GM21367 (cell line): ENCODE measurements at regions not wholly inside any gene's neighbourhood (a gene's known extent, or its start where the extent isn't known, plus 50 kb on each side); places are given as distances from the start of the nearest gene placed in this dataset.
"Not testable (repeated sequence)": the region's sequence is repeated elsewhere in the genome, so short reads cannot be mapped to it uniquely, and the experiment has no call there.

Experiments
- ATAC-seq: cut with Tn5 transposase; IDR thresholded peaks from one replicate; pipeline ENCODE4 v1.9.1; 2021; ENCODE audit not compliant: unreplicated experiment

DNA sequence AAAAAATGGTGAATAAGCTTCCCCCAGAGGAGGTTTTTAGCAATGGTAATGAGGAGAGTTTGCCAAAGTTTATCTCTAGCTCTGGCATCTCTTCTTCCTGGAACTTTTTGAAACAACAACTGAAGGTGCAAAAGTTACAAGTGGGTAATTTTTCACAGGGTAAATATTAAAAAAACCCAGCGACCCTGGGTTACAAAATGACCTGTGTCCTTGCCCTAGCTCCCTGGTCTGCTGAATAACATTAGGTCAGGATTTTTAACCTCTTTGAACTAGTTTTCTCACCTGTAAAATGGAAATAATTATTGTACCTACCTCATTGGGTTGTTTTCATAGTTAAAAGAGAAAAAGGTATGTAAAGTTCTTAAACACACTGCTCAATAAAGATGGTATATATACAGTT lies 332.4 kb upstream of the DUSP10 start:
- ATAC-seq = no peak

DNA sequence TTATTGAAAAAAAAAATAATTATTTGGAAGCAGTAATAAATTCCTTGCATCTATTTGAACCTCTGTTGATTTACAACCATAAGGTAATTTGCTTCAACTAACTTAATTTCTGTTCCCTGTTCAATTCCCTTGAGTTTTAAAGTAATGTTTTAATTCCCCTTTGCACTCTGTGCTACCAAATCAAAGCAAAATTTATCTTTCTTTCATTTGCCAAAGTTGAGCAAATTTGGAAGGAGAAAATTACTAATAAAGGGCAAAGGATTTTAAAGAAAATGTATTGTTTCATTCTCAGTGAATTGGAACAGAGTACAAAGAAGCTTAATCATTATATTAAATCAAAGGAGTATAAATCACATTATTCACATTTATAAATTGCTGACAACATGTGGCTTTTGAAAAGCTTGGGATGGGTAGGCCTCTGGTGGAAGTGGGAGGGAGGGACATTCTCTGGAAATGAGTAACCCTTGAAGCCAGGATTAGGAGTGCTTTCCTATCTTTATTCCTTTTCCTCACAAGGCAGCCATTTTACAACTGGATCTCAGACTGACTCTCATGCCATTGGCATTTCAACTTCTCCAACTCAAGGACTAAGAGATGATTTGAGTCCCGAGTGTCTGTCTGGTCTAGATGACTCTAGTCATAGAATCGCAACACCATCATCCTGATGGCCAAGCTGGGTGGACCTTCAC lies 331.6 kb upstream of the DUSP10 start:
- no peak for ATAC-seq

DNA sequence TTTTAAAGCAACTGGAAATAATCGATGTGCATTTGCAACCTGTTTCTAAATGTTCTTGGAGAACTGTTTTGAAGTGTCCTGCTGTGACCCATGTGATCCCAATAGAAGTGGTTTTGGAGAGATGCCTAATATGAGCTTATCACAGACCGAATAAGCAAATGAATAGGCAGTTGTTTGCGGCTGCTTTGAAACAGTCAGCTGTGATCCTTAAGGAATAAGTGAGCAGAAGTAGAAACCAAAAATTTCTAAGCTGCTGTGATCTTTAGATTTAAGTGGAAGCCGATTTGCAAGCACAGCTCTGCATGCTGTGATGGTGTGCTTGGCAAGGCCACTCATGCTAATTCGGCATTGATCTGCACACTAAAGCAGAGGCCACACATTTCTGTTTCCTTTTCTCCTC lies 329.5 kb upstream of the DUSP10 start:
- ATAC-seq = no peak

DNA sequence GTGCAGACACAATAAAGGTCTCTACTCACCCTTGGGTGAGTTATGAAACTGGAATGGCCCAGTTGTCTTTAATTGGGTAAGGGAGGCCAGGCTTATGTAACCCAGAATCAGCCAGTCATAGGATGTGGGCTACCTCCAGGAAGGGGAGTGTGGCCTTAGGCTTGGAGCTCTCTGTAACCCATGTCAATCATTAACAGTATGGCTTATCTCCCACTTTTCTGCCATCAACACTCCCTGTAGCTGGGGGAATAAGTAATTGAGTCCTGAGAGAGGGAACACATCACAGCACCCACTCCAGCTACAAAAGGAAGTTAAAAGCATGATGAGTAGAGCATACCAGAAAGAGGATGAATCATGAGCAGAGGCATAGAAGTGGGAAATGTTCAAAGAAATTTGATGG lies 327.0 kb upstream of the DUSP10 start:
- ATAC-seq = no peak

DNA sequence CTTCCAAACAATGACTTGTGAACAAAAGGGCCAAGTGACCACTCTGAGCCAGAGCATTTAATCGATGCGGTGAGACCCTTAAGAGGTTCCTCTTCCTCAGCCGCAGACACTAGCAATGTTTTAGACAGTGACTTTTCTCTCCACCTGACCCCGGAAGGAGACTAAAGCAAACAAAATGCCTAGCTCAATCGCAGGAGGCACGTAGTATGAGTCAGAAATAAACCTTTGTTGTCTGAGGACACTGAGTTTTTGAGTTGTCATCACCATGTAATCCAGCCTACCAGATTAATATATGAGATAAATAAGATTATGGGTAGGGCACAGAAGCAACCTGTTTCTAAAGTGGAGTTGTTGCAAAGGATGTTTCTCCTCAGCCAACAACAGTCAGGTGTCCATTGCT lies 326.2 kb upstream of the DUSP10 start:
- ATAC-seq = no peak

DNA sequence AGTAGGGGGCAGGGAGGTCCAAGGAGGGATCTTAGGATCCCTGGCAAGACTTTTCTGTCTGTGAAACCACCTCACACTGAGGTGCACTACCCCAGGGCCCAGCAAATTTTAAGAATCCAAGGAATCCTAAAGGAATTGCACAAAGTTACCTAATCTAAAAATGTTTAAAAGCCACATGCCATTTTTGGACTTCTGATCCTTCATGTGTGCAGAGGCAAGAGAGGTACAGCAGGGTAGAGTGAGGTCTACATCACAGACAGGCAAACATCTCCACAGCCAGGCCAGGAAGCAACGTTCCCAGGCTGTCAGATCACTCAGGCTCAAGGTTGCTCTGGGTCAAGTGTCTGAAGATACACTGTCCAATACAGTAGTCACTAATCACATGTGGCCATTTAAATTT lies 324.6 kb upstream of the DUSP10 start:
- ATAC-seq = no peak

DNA sequence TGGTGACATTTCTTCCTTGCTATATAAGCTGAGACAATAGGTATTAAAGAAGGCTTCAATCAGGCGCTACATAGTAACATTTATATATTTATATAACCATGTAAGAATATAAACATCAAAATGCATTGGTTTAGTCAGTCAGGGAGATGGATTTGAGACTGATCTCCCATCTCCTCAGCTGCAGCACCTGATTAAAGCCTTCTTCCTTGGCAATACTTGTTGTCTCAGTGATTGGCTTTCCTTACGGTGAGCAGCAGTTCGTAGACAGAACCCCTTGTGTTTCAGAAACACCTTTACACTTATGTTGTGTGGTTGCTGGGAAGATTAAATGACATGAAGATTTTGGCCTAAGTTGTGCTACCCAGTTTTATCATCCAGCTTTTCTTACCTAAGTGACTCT lies 323.3 kb upstream of the DUSP10 start:
- ATAC-seq = no peak

DNA sequence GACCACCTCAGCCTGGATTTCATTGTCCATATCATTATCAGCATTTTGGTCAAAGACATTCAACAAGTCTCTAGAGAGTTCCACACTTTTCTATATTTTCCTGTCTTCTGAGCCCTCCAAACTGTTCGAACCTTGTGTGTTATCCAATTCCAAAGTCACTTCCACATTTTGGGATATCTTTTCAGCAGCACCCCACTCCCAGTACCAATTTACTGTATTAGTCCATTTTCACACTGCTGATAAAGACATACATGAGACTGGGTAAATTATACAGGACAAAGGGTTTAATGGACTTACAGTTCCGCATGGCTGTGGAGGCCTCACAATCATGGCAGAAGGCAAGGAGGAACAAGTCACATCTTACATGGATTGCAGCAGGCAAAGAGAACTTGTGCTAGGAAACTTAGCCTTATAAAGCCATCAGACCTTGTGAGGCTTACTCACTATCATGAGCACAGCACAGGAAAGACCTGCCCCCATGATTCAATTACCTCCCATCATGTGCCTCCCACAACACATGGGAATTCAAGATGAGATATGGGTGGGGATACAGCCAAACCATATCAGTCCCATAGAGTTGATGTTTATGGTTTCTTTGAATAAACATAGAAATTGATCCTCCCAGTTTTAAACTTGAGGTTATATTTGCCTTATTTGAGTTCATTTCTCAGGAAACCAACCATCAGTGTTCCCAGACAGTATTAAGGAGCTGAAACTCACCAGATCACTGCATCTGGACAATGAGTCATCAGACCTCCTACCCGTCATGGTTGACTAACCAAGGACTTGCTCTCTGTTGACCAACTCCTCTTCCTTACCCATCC lies 322.7 kb upstream of the DUSP10 start:
- no peak for ATAC-seq

DNA sequence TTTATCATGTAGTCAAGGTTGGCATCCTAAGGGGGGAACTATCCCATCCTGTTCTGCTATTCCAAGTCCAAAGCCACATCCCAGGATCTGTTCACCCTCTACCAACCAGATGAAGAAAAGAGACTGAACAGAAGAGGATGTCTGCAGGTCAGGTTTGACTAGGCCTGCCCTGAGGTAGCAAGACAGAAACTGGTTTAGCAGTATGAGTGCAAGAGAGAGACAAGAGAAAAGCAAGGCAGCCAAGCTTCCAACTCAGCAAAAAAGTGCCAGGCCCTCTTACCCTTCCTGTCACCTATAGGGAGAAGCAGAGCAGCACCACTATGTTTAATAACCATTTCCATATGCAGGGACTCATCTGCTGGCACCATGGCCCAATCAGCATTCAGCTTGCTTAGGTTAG lies 320.8 kb upstream of the DUSP10 start:
- ATAC-seq = no peak

DNA sequence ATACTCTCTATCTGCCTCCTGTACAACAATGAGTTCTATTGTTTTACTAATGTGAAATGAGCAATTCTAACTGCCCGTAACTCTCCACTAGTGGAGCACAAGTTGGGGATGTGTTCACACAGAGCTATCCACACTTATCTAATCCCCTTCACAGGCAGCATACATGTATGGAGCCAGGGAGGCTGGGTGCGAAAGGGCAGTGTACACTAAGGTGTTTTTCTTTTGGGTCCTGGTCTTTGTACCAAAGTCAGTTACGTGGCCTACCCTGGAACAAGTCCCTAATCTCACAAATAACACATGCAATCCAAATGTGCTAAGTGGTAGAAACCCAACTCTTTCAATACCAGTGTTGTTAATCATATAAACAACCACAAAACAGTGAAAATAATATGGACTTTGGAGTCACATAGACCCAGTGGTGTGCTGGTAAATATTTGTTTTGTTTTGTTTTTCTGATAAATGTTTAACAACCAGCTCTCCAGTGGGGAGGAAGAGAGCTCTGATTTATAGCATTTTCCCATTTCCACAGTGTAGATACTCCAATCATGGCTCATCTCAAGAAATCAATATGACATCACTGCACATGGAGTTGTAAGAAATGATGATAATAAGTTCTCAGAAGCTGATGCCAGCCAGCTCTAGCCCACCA lies 319.9 kb upstream of the DUSP10 start:
- no peak for ATAC-seq

DNA sequence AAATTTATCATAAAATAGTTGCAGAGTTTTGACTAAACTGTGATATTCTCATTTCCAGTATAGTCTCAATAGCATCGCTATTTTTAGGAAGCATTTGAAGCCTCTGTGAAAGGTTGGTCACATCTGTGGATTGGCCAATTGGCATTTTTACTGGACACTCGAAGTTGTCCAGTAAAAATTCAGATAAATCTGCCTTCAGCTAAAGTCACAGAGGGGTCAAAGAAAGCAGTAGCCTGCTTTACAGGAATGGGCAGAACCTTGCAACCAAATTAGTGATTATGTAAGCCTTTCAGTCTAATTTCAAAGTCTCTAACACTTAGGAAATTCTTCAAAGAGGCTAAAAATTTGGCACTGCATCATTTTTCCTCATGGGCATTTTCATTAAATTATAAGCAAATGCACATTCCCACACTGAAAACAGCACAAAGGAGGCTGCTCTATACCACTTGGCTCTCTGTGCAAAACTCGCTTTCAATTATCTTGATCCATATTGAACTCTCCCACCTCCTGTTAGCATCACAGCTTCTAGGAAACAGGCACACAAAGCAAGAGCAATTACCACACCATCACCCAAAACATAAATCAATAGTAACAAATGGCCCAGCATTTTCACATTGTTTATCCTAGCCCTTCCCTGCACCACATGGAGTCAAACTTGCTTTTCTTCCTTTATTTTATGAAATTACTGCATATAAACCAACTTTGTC lies 318.5 kb upstream of the DUSP10 start:
- ATAC-seq = no peak

DNA sequence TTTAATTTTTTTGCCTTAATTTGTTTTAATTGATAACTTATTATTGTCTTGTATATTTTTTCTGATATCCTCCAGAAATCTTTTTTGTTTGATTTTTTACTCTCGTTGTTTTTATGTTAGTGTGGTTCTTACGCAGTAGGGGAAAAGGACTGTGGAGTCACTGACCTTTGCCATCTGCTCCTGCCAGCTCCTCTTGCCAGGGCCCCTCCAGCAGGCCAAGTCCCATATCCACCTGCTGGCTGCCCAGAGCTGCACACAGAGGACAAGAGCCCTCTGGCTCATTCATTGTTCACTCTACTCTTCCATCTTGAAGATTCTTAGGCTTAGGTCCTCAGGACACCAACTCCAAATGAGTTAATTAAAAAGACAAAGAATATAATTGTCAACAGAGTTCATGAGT lies 316.4 kb upstream of the DUSP10 start:
- no peak for ATAC-seq

DNA sequence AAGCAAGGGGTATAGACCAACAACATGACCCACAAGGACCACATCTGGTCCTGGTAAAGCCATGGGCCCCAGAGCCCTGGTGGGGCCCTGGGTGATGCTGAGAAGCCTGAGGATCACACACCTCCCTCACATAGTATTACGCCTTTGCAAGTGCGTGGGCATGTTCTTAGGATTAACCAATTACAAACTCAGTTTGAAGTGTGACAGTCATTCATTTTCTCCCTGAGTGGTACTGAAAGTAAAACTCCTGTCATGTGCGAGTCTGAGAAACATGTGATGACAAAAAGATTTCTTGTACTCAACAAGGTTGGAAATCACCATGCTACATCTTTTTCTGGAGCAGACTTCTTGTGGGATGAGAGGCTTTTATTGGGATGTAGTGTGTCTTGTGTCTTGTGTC lies 315.3 kb upstream of the DUSP10 start:
- no peak for ATAC-seq

DNA sequence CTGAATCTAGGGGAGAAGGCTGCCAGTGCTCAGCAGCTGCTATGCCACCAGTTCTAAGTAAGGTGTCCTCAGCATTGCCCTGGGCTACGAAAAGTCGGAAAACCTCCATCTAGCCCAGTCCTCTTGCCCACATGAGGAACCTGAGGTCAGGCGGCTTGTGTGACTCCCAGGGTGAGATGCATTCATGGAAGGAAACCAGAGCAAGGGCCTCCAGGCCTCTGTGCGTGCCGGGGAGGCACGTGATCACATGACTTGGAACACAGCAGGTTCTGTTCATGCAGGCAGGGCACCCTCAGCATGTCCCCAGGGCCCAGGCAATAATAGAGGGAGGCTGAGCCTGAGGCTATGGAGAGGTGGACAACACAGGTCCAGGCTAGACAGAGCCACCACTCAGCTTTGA lies 312.5 kb upstream of the DUSP10 start:
- no peak for ATAC-seq

DNA sequence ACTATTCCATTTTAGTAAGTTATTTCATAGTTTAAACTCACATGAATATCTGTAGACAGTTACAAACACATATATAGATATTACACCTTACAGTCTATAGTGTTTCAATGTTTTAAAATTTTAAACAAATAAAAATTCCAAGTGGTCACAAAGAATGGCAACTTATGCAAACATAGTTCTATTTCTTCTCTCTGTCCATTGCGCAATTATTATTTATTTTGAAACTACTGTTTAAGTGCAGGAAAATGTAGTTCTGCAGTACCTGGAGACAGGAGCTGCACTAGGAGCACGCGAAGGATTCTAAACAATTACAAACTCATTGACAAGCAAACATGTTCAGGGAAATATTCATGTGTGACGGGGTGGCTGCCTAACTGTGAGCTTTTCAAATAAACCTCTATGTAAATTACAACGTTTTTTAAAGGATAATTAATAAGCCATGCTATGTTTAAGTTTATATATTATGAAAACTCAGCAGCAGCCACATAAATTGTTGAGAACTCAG lies 312.0 kb upstream of the DUSP10 start:
- ATAC-seq = no peak

DNA sequence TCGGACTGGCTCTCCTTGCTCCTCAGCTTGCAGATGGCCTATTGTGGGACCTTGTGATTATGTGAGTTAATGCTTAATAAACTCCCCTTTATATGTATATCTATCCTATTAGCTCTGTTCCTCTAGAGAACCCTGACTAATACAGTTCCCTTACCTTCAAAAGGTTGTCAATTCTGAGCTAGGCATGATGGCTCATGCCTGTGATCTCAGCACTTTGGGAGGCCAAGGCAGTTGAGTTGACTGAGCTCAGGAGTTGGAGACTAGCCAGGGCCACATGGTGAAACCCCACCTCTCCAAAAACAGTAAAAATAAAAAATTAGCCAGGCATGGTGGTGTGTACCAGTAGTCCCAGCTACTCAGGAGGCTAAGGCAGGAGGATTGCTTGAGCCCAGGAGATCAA lies 309.4 kb upstream of the DUSP10 start:
- not testable (repeated sequence) for ATAC-seq

DNA sequence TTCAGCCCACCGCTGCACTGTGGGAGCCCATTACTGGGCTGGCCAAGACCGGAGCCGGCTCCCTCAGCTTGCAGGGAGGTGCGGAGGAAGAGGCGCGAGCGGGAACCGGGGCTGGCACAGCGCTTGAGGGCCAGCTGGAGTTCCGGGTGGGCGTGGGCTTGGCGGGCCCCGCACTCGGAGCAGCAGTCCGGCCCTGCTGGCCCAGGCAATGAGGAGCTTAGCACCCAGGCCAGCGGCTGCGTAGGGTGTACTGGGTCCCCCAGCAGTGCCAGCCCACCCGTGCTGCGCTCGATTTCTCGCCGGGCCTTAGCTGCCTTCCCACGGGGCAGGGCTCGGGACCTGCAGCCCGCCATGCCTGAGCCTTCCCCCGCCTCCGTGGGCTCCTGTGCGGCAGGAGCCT lies 307.8 kb upstream of the DUSP10 start:
- not testable (repeated sequence) for ATAC-seq

DNA sequence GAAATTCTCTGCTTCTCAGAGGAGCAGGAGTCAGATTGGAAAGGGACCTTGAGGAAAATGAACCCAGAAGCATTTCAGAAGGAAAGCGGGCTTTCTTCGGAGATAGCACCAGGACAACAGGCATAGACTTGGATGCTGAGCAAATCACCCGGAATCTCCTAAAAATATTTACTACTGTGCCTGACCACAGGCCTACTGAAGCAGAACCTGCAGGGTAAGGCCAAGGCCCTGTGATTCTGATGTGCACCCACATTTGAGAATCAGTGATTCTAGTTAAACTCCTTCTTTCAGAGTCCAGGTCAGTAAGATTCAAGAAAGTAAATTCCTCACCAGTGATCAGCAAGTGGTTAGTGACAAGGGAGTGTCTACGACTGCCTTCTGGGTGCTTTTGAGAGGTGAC lies 307.3 kb upstream of the DUSP10 start:
- ATAC-seq = no peak

DNA sequence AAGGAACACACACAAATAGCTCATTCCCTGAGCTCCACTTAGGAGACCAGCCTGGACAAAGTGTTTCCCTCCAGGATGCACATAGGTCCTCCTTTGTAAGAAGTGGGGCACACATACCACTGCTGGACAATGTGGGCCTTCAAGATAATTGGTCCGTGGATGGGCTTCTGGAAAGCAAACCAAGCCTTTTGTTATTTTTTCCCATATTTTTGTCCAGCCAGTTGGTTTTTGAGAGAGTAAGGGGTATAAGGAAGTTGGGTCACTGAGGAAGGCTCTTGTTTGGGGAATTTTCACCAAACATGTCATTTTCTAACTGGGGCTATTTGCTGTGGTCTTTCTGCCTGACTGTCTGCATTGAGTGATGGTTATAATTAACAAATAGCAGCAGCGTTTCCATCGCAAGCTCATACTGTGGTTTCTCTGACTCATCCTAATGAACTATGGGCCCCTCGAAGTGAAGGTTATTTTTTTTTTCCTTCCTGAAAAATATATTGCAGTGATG lies 306.3 kb upstream of the DUSP10 start:
- peak; percentile 78 for ATAC-seq

DNA sequence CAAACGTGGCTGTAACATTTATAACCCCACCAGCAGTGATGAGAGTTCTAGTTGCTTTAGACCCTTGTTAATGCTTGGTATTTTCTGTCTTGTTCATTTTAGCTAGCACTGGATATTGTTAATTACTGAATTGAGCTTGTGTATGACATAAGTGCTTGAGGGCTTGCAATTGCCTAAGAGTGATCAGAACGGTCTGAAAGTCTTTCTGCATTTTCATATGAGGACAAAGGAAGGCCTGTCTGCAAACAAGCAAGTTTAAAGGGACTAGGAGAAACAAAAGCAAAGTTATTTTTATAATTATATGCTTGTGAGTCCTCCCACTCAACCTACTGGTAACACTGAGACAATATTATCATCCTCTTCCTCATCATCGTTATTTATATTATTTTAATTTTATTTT lies 305.5 kb upstream of the DUSP10 start:
- ATAC-seq = no peak

DNA sequence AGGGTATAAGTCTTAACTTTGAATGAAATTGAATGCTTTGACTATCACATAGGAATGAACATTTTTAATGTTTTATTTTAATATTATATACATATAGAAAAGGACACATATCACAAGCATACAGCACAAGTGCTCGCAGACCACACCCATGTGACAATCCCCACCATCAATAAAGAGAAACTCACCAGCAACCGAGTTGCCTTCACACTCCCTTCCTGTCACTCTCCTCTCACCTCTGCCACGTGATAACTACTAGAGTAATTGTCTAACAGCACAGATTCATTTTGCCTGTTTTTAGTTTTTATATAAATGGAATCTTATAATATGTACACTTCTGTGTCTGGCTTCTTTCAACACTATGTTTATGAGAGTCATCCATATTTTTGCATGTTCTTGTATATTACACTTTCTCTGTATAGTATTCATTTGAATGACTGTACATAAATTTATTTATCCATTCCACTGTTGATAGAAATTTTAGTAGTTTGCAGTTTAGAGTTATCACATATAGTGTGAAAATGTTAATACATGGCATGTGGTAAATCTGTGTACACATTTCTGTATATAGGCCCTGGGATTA lies 304.9 kb upstream of the DUSP10 start:
- ATAC-seq = no peak
